ENCODE measurements at regions not wholly inside any gene's neighbourhood (a gene's known extent, or its start where the extent isn't known, plus 50 kb on each side); places are given as distances from the start of the nearest gene placed in this dataset.

- TF ChIP-seq ZNF592 (IDR thresholded peaks at IDR 0.05), result no peak
- no peak for TF ChIP-seq FOS (IDR thresholded peaks at IDR 0.05; ENCODE audit: borderline replicate concordance, extremely low read depth, insufficient read length)
Observed at GRCh38 chr19:30231408-30232318, 140.5 kb upstream of the ZNF536 start (continued).

- no peaks in the 10 kb centered on the region; the same call in 2 of the 3 replicates for H3K9me3 ChIP-seq (replicated peaks; ENCODE audit: control insufficient read depth, insufficient read depth, low read length)
- H3K9ac ChIP-seq (ENCODE audit: control insufficient read depth, insufficient read depth, low read length), result no peak overlapping the region
- SMC1A ChIA-PET (ENCODE audit: uncharacterized antibody, unreplicated experiment), result no interaction called here
- H3K4me3 ChIP-seq, result no peak overlapping the region
- H3K36me3 ChIP-seq (ENCODE audit: control insufficient read depth in 2 of 2, insufficient read depth in 2 of 2, low read length in 1 of 2), result no peaks in the 10 kb centered on the region
- H3K4me2 ChIP-seq (ENCODE audit: control insufficient read depth, insufficient read depth), result no peak overlapping the region
- 4% methylated on average over 2 of the region's 2 CpGs for WGBS (ENCODE audit: insufficient coverage, insufficient replicate concordance, low lambda C conversion rate, missing lambda C conversion rate)
- H2AFZ ChIP-seq (ENCODE audit: control insufficient read depth, low read depth, low read length), result no peak overlapping the region
- intact Hi-C loops (cut with micrococcal nuclease; ENCODE audit: unreplicated experiment), result no loop called here
- ATAC-seq, result no peak
- CTCF ChIA-PET, result no interaction called here
- H3K4me1 ChIP-seq (ENCODE audit: control insufficient read depth, insufficient read depth, low read length), result no peaks in the 10 kb centered on the region
- peaks cover 3 to 10% of the 10 kb centered on the region in 2 experiments for H3K27me3 ChIP-seq (replicated peaks in 1 of 2; ENCODE audit: control insufficient read depth in 2 of 2, insufficient read depth in 2 of 2, low read length in 1 of 2)
- RAD21 ChIA-PET (ENCODE audit: unreplicated experiment), result no interaction called here
- in situ Hi-C loops (cut with MboI), result no loop called here
- no peaks in the 10 kb centered on the region for H3K79me2 ChIP-seq (ENCODE audit: control insufficient read depth, insufficient read depth, low read length)
- TF ChIP-seq RAD51 (IDR thresholded peaks at IDR 0.05), result no peak
- TF ChIP-seq TCF7 (IDR thresholded peaks at IDR 0.05; ENCODE audit: borderline replicate concordance), result no peak
- TF ChIP-seq BCL3 (IDR thresholded peaks at IDR 0.05; ENCODE audit: borderline replicate concordance, insufficient read depth, low read depth, low read length, poor library complexity, severe bottlenecking), result no peak
- TF ChIP-seq ATF7 (IDR thresholded peaks at IDR 0.05; ENCODE audit: low read depth), result no peak
- TF ChIP-seq SPI1 (IDR thresholded peaks at IDR 0.05; ENCODE audit: borderline replicate concordance, insufficient read depth, low read depth, low read length), result no peak
- H3K27ac ChIP-seq (ENCODE audit: control insufficient read depth, insufficient read depth), result no peak overlapping the region
- POLR2A ChIA-PET, result no interaction called here
- no peak for FAIRE-seq
- no peaks in the 10 kb centered on the region; the same call in 1 of the 2 replicates for H4K20me1 ChIP-seq (ENCODE audit: control insufficient read depth, insufficient read depth)
- no peak for DNase-seq (ENCODE audit: low read depth, low spot score)
- no TSS peak for BruUV-seq (replicated peaks)
Observed at GRCh38 chr19:30233375-30233774, 138.8 kb upstream of the ZNF536 start.
